ENCODE measurements at regions not wholly inside any gene's neighbourhood (a gene's known extent, or its start where the extent isn't known, plus 50 kb on each side); places are given as distances from the start of the nearest gene placed in this dataset.

DNA sequence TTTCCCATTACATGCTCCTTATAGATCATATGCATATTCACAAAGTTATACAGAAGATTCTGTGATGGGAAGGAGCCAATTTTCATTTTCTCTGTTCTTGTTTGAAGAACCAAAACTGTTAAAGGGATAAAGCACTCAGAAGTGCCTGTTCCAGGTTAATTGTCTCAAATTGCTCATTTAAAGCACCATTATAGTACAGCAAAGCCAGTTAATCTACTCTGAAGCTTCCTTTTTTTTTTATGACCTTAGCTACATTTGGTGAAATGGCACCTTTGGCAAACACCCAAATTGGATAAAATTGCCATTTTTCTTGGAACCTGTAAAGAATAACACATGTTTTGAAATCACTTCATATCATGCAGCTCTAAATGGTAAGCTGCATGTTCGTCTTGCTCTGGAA, 1092.3 kb downstream of the BCL11A start:
- TF ChIP-seq SP2 (IDR thresholded peaks at IDR 0.05; ENCODE audit: low read length) (no peak), TCF12 (IDR thresholded peaks at IDR 0.05; ENCODE audit: low read depth, low read length) (no peak), TAF1 (IDR thresholded peaks at IDR 0.05; ENCODE audit: low read depth, low read length) (no peak)
- TF ChIP-seq, protein P1, sequence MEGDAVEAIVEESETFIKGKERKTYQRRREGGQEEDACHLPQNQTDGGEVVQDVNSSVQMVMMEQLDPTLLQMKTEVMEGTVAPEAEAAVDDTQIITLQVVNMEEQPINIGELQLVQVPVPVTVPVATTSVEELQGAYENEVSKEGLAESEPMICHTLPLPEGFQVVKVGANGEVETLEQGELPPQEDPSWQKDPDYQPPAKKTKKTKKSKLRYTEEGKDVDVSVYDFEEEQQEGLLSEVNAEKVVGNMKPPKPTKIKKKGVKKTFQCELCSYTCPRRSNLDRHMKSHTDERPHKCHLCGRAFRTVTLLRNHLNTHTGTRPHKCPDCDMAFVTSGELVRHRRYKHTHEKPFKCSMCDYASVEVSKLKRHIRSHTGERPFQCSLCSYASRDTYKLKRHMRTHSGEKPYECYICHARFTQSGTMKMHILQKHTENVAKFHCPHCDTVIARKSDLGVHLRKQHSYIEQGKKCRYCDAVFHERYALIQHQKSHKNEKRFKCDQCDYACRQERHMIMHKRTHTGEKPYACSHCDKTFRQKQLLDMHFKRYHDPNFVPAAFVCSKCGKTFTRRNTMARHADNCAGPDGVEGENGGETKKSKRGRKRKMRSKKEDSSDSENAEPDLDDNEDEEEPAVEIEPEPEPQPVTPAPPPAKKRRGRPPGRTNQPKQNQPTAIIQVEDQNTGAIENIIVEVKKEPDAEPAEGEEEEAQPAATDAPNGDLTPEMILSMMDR (IDR thresholded peaks at IDR 0.05; ENCODE audit: control extremely low read depth in 1 of 3, insufficient read depth in 1 of 3, low read depth in 1 of 3, low read length in 3 of 3), result no peak
